ENCODE measurements at regions not wholly inside any gene's neighbourhood (a gene's known extent, or its start where the extent isn't known, plus 50 kb on each side); places are given as distances from the start of the nearest gene placed in this dataset.
A peak's percentile ranks its signal among the peaks of the same experiment; 100 is the strongest.

- ChIA-PET POLR2A (no interaction called here), CTCF (no interaction called here)
- no peaks in the 10 kb centered on the region; a peak in 2 of 4 replicates for H3K4me1 ChIP-seq (ENCODE audit: control insufficient read depth in 1 of 2, insufficient read depth in 2 of 2, low read depth in 1 of 2, low read length in 1 of 2)
- H3K4me2 ChIP-seq, result no peak overlapping the region
- no peak for DNase-seq
- no peaks in the 10 kb centered on the region for H3K9me3 ChIP-seq
- no peaks in the 10 kb centered on the region for H3K27me3 ChIP-seq (ENCODE audit: insufficient read depth)
- no peak overlapping the region for H3K4me3 ChIP-seq (ENCODE audit: low read depth in 2 of 2, low read length in 1 of 2)
- no peaks in the 10 kb centered on the region for H4K20me1 ChIP-seq (ENCODE audit: insufficient read depth)
- no peak overlapping the region for H2AFZ ChIP-seq (ENCODE audit: low read depth)
- no peak overlapping the region for H3K9ac ChIP-seq
- TF ChIP-seq ELF1 (IDR thresholded peaks at IDR 0.05), result no peak
- no peak for TF ChIP-seq NRF1 (IDR thresholded peaks at IDR 0.05; ENCODE audit: low read depth, low read length)
- no peak for TF ChIP-seq PBX3 (IDR thresholded peaks at IDR 0.05)
- H3K9me2 ChIP-seq, result no peaks in the 10 kb centered on the region
- no peaks in the 10 kb centered on the region for H3K36me3 ChIP-seq (replicated peaks in 1 of 2; ENCODE audit: control insufficient read depth in 1 of 2, insufficient read depth in 2 of 2, low read length in 1 of 2)
- H3K79me2 ChIP-seq (ENCODE audit: insufficient read depth), result no peaks in the 10 kb centered on the region
- H3F3A ChIP-seq (replicated peaks; ENCODE audit: insufficient read depth), result peaks cover 6% of the 10 kb centered on the region
- H3K27ac ChIP-seq (ENCODE audit: low read depth in 2 of 2, low read length in 1 of 2), result no peak overlapping the region
Measured at GRCh38 chr11:92550411-92550810, 325.8 kb downstream of the FAT3 start.

GRCh38 chr11:92550871-92551270 lies 326.3 kb downstream of the FAT3 start:
- no peak for DNase-seq
- H3K79me2 ChIP-seq (ENCODE audit: insufficient read depth), result no peaks in the 10 kb centered on the region
- H3K9ac ChIP-seq, result no peak overlapping the region
- no peaks in the 10 kb centered on the region for H3K36me3 ChIP-seq (replicated peaks in 1 of 2; ENCODE audit: control insufficient read depth in 1 of 2, insufficient read depth in 2 of 2, low read length in 1 of 2)
- no peak overlapping the region for H3K27ac ChIP-seq (ENCODE audit: low read depth in 2 of 2, low read length in 1 of 2)
- ChIA-PET CTCF (no interaction called here), POLR2A (no interaction called here)
- H2AFZ ChIP-seq (ENCODE audit: low read depth), result no peak overlapping the region
- no peak overlapping the region for H3K4me2 ChIP-seq
- no peak overlapping the region for H3K4me3 ChIP-seq (ENCODE audit: low read depth in 2 of 2, low read length in 1 of 2)
- 84% methylated on average over 2 of the region's 2 CpGs for WGBS (ENCODE audit: low lambda C conversion rate)
- no peaks in the 10 kb centered on the region for H3K9me3 ChIP-seq
- H4K20me1 ChIP-seq (ENCODE audit: insufficient read depth), result no peaks in the 10 kb centered on the region
- no peak for TF ChIP-seq RAD21 (IDR thresholded peaks at IDR 0.05; ENCODE audit: low read length)
- TF ChIP-seq POLR2AphosphoS5 (IDR thresholded peaks at IDR 0.05; ENCODE audit: low read depth, low read length), result no peak
- no peak for TF ChIP-seq ELF1 (IDR thresholded peaks at IDR 0.05)
- no peak for TF ChIP-seq IRF3 (IDR thresholded peaks at IDR 0.05; ENCODE audit: low read depth, low read length)
- TF ChIP-seq TEAD4 (IDR thresholded peaks at IDR 0.05; ENCODE audit: borderline replicate concordance, insufficient read depth), result no peak
- no peak for TF ChIP-seq ZBTB33 (IDR thresholded peaks at IDR 0.05; ENCODE audit: borderline replicate concordance, low read depth)
- no peaks in the 10 kb centered on the region for H3K27me3 ChIP-seq (ENCODE audit: insufficient read depth)
- H3K4me1 ChIP-seq (ENCODE audit: control insufficient read depth in 1 of 2, insufficient read depth in 2 of 2, low read depth in 1 of 2, low read length in 1 of 2), result no peaks in the 10 kb centered on the region; a peak in 2 of 4 replicates
- no peaks in the 10 kb centered on the region for H3K9me2 ChIP-seq
- H3F3A ChIP-seq (replicated peaks; ENCODE audit: insufficient read depth), result peaks cover 6% of the 10 kb centered on the region

- Histone ChIP-seq H3K4me3 (ENCODE audit: low read depth in 2 of 2, low read length in 1 of 2) (no peak overlapping the region), H4K20me1 (ENCODE audit: insufficient read depth) (no peaks in the 10 kb centered on the region), H3K27me3 (ENCODE audit: insufficient read depth) (no peaks in the 10 kb centered on the region), H3K9ac (no peak overlapping the region), H3K4me1 (ENCODE audit: control insufficient read depth in 1 of 2, insufficient read depth in 2 of 2, low read depth in 1 of 2, low read length in 1 of 2) (peaks cover 0 to 2% of the 10 kb centered on the region in 2 experiments; a peak in 3 of 4 replicates), H3K9me2 (no peaks in the 10 kb centered on the region), H3K79me2 (ENCODE audit: insufficient read depth) (no peaks in the 10 kb centered on the region), H3K4me2 (no peak overlapping the region), H2AFZ (ENCODE audit: low read depth) (no peak overlapping the region), H3F3A (replicated peaks; ENCODE audit: insufficient read depth) (peaks cover 6% of the 10 kb centered on the region), H3K9me3 (no peaks in the 10 kb centered on the region), H3K27ac (ENCODE audit: low read depth in 2 of 2, low read length in 1 of 2) (no peak overlapping the region), H3K36me3 (replicated peaks in 1 of 2; ENCODE audit: control insufficient read depth in 1 of 2, insufficient read depth in 2 of 2, low read length in 1 of 2) (no peaks in the 10 kb centered on the region)
- ChIA-PET CTCF (interaction anchor here (0.8 kb wide), 1 partner anchor 160 kb away, joined by 3 read pairs; no protein-coding TSS in a partner anchor), POLR2A (no interaction called here)
- 57% methylated on average over 2 of the region's 2 CpGs for WGBS (ENCODE audit: low lambda C conversion rate)
- DNase-seq, result no peak
- TF ChIP-seq SIN3A (IDR thresholded peaks at IDR 0.05; ENCODE audit: borderline replicate concordance, low read depth, low read length) (no peak), FOSL2 (IDR thresholded peaks at IDR 0.05; ENCODE audit: borderline replicate concordance, low read depth) (no peak), GABPA (IDR thresholded peaks at IDR 0.05; ENCODE audit: low read depth) (no peak), RAD21 (IDR thresholded peaks at IDR 0.05; ENCODE audit: low read length) (peak; percentile 62), FOXM1 (IDR thresholded peaks at IDR 0.05; ENCODE audit: low read depth) (no peak), MXI1 (IDR thresholded peaks at IDR 0.05; ENCODE audit: low read depth, low read length) (no peak), JUND (IDR thresholded peaks at IDR 0.05) (no peak), TAF1 (IDR thresholded peaks at IDR 0.05; ENCODE audit: borderline replicate concordance, low read depth, low read length) (no peak), RCOR1 (IDR thresholded peaks at IDR 0.05; ENCODE audit: low read length) (no peak), CTCF (IDR thresholded peaks at IDR 0.05) (peak; percentile 67), USF1 (IDR thresholded peaks at IDR 0.05; ENCODE audit: borderline replicate concordance, low read depth) (no peak)
Measured at GRCh38 chr11:92552942-92553341, 328.3 kb downstream of the FAT3 start.

All from SK-N-SH (cell line).